SK-N-SH treated with all-trans-retinoic acid at 6 μM for 48 hours (cell line): ENCODE measurements at regions not wholly inside any gene's neighbourhood (a gene's known extent, or its start where the extent isn't known, plus 50 kb on each side); places are given as distances from the start of the nearest gene placed in this dataset.

Source experiments
- ATAC-seq: fragments of 200-7000 bp; cut with Tn5 transposase; 3 replicates; pipeline ENCODE4 v1.9.1; 2020; ENCODE audit warnings: mild to moderate bottlenecking, moderate library complexity
- ARNTL ChIP-seq: fragments of 450-650 bp; formaldehyde crosslinking; IDR thresholded peaks from 2 replicates; pipeline ENCODE4 v1.5.0; 2020; ENCODE audit warnings: low read depth, mild to moderate bottlenecking, moderate library complexity, borderline replicate concordance
- BACH2 ChIP-seq: fragments of 250-450 bp; sonication (Bioruptor Pico); IDR thresholded peaks from 2 replicates; pipeline ENCODE4 v1.9.0; 2021; ENCODE audit warnings: mild to moderate bottlenecking, borderline replicate concordance
- CSDC2 ChIP-seq: fragments of 250-450 bp; sonication (Bioruptor Pico); IDR thresholded peaks from 2 replicates; pipeline ENCODE4 v1.5.0; 2020; ENCODE audit warnings: mild to moderate bottlenecking, moderate library complexity
- ESRRG ChIP-seq: fragments of 250-450 bp; sonication (Bioruptor Pico); IDR thresholded peaks from 2 replicates; pipeline ENCODE4 v1.6.1; 2021; ENCODE audit warnings: mild to moderate bottlenecking
- GLIS3 ChIP-seq: fragments of 250-450 bp; sonication (Bioruptor Pico); IDR thresholded peaks from 2 replicates; pipeline ENCODE4 v1.5.0; 2020; ENCODE audit warnings: mild to moderate bottlenecking, moderate library complexity
- ISL1 ChIP-seq: fragments of 250-450 bp; sonication (Bioruptor Pico); IDR thresholded peaks from 2 replicates; pipeline ENCODE4 v2.1.2; 2022; ENCODE audit warnings: mild to moderate bottlenecking, moderate library complexity
- OSR1 ChIP-seq: fragments of 250-450 bp; sonication (Bioruptor Pico); IDR thresholded peaks from 2 replicates; pipeline ENCODE4 v1.8.0; 2022; ENCODE audit warnings: moderate library complexity, mild to moderate bottlenecking, inconsistent platforms
- PPARA ChIP-seq: fragments of 250-450 bp; sonication (Bioruptor Pico); IDR thresholded peaks from 2 replicates; pipeline ENCODE4 v1.5.0; 2020; ENCODE audit warnings: mild to moderate bottlenecking, borderline replicate concordance
- RARB ChIP-seq: fragments of 250-450 bp; sonication (Bioruptor Pico); IDR thresholded peaks from 2 replicates; pipeline ENCODE4 v1.8.0; 2021; ENCODE audit warnings: mild to moderate bottlenecking, moderate library complexity
- SNAI2 ChIP-seq: fragments of 250-450 bp; sonication (Bioruptor Pico); IDR thresholded peaks from 2 replicates; pipeline ENCODE4 v1.5.0; 2020; ENCODE audit warnings: mild to moderate bottlenecking, moderate library complexity
- TOX ChIP-seq: fragments of 250-450 bp; sonication (Bioruptor Pico); IDR thresholded peaks from 2 replicates; pipeline ENCODE4 v1.8.0; 2021; ENCODE audit warnings: mild to moderate bottlenecking, moderate library complexity, borderline replicate concordance
- ZC3H10 ChIP-seq: fragments of 250-450 bp; sonication (Bioruptor Pico); IDR thresholded peaks from 2 replicates; pipeline ENCODE4 v1.5.1; 2021; ENCODE audit warnings: mild to moderate bottlenecking, moderate library complexity
- ZFP30 ChIP-seq: fragments of 450-650 bp; formaldehyde crosslinking; IDR thresholded peaks from 2 replicates; pipeline ENCODE4 v1.5.0; 2022; ENCODE audit warnings: mild to moderate bottlenecking, moderate library complexity
- ZNF565 ChIP-seq: fragments of 450-650 bp; formaldehyde crosslinking; conservative IDR thresholded peaks from 2 replicates; pipeline ENCODE4 v1.5.0; 2020; ENCODE audit warnings: low read depth, mild to moderate bottlenecking, moderate library complexity
- ZNF8 ChIP-seq: fragments of 450-650 bp; formaldehyde crosslinking; IDR thresholded peaks from 2 replicates; pipeline ENCODE4 v1.5.0; 2020; ENCODE audit warnings: mild to moderate bottlenecking, moderate library complexity
- TF ChIP-seq, protein P1 (sequence below): fragments of 250-450 bp; sonication (Bioruptor Pico); IDR thresholded peaks from 2 replicates; pipeline ENCODE4 v1.8.0; 2020; ENCODE audit warnings: mild to moderate bottlenecking, moderate library complexity, borderline replicate concordance
- TF ChIP-seq, protein P2 (sequence below): fragments of 250-450 bp; sonication (Bioruptor Pico); IDR thresholded peaks from 2 replicates; pipeline ENCODE4 v1.8.0; 2021; ENCODE audit warnings: low read depth, mild to moderate bottlenecking, moderate library complexity, borderline replicate concordance
- TF ChIP-seq, protein P3 (sequence below): fragments of 250-450 bp; sonication (Bioruptor Pico); IDR thresholded peaks from 2 replicates; pipeline ENCODE4 v1.5.0; 2020; ENCODE audit warnings: mild to moderate bottlenecking, moderate library complexity
- TF ChIP-seq, protein P4 (sequence below): fragments of 250-450 bp; sonication (Bioruptor Pico); IDR thresholded peaks from 2 replicates; pipeline ENCODE4 v1.5.1; 2020; ENCODE audit warnings: low read depth, mild to moderate bottlenecking, moderate library complexity
- TF ChIP-seq, protein P5 (sequence below): fragments of 250-450 bp; sonication (Bioruptor Pico); IDR thresholded peaks from 2 replicates; pipeline ENCODE4 v1.5.1; 2021; ENCODE audit warnings: mild to moderate bottlenecking, moderate library complexity

DNA sequence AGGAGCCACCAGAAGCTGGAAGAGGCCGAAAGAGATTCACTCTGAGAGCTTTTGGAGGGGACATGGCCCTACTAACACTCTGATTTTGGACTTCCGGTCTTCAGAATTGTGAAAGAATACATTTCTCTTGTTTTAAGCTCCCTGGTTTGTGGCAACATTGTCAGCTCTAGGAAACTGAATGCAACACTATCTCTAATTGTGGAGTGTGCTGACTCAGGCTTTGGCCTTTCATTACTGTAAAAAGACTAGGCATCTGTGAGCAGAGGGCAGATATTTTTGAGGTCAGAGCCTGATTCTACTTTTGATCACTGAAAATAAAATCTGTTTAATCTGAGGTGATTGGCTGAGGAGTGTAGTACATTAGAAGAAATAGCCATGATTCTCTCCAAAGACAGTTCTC is 185.4 kb upstream of the FAM98A start:
- no peak for ATAC-seq
- TF ChIP-seq ARNTL: no peak
- TF ChIP-seq, protein P1, sequence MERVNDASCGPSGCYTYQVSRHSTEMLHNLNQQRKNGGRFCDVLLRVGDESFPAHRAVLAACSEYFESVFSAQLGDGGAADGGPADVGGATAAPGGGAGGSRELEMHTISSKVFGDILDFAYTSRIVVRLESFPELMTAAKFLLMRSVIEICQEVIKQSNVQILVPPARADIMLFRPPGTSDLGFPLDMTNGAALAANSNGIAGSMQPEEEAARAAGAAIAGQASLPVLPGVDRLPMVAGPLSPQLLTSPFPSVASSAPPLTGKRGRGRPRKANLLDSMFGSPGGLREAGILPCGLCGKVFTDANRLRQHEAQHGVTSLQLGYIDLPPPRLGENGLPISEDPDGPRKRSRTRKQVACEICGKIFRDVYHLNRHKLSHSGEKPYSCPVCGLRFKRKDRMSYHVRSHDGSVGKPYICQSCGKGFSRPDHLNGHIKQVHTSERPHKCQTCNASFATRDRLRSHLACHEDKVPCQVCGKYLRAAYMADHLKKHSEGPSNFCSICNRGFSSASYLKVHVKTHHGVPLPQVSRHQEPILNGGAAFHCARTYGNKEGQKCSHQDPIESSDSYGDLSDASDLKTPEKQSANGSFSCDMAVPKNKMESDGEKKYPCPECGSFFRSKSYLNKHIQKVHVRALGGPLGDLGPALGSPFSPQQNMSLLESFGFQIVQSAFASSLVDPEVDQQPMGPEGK (CRISPR knock-in tag): no peak
- no peak for TF ChIP-seq PPARA
- TF ChIP-seq, protein P2, sequence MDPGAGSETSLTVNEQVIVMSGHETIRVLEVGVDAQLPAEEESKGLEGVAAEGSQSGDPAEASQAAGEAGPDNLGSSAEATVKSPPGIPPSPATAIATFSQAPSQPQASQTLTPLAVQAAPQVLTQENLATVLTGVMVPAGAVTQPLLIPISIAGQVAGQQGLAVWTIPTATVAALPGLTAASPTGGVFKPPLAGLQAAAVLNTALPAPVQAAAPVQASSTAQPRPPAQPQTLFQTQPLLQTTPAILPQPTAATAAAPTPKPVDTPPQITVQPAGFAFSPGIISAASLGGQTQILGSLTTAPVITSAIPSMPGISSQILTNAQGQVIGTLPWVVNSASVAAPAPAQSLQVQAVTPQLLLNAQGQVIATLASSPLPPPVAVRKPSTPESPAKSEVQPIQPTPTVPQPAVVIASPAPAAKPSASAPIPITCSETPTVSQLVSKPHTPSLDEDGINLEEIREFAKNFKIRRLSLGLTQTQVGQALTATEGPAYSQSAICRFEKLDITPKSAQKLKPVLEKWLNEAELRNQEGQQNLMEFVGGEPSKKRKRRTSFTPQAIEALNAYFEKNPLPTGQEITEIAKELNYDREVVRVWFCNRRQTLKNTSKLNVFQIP: no peak
- no peak for TF ChIP-seq ZNF8 (CRISPR knock-in tag)
- TF ChIP-seq RARB (CRISPR knock-in tag): no peak
- no peak for TF ChIP-seq ZFP30 (CRISPR knock-in tag)
- TF ChIP-seq, protein P3, sequence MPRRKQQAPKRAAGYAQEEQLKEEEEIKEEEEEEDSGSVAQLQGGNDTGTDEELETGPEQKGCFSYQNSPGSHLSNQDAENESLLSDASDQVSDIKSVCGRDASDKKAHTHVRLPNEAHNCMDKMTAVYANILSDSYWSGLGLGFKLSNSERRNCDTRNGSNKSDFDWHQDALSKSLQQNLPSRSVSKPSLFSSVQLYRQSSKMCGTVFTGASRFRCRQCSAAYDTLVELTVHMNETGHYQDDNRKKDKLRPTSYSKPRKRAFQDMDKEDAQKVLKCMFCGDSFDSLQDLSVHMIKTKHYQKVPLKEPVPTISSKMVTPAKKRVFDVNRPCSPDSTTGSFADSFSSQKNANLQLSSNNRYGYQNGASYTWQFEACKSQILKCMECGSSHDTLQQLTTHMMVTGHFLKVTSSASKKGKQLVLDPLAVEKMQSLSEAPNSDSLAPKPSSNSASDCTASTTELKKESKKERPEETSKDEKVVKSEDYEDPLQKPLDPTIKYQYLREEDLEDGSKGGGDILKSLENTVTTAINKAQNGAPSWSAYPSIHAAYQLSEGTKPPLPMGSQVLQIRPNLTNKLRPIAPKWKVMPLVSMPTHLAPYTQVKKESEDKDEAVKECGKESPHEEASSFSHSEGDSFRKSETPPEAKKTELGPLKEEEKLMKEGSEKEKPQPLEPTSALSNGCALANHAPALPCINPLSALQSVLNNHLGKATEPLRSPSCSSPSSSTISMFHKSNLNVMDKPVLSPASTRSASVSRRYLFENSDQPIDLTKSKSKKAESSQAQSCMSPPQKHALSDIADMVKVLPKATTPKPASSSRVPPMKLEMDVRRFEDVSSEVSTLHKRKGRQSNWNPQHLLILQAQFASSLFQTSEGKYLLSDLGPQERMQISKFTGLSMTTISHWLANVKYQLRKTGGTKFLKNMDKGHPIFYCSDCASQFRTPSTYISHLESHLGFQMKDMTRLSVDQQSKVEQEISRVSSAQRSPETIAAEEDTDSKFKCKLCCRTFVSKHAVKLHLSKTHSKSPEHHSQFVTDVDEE: no peak
- TF ChIP-seq TOX (CRISPR knock-in tag): no peak
- TF ChIP-seq ZC3H10 (CRISPR knock-in tag): no peak
- TF ChIP-seq, protein P4, sequence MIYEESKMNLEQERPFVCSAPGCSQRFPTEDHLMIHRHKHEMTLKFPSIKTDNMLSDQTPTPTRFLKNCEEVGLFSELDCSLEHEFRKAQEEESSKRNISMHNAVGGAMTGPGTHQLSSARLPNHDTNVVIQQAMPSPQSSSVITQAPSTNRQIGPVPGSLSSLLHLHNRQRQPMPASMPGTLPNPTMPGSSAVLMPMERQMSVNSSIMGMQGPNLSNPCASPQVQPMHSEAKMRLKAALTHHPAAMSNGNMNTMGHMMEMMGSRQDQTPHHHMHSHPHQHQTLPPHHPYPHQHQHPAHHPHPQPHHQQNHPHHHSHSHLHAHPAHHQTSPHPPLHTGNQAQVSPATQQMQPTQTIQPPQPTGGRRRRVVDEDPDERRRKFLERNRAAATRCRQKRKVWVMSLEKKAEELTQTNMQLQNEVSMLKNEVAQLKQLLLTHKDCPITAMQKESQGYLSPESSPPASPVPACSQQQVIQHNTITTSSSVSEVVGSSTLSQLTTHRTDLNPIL: no peak
- no peak for TF ChIP-seq CSDC2 (CRISPR knock-in tag)
- no peak for TF ChIP-seq BACH2
- no peak for TF ChIP-seq SNAI2 (CRISPR knock-in tag)
- TF ChIP-seq, protein P5, sequence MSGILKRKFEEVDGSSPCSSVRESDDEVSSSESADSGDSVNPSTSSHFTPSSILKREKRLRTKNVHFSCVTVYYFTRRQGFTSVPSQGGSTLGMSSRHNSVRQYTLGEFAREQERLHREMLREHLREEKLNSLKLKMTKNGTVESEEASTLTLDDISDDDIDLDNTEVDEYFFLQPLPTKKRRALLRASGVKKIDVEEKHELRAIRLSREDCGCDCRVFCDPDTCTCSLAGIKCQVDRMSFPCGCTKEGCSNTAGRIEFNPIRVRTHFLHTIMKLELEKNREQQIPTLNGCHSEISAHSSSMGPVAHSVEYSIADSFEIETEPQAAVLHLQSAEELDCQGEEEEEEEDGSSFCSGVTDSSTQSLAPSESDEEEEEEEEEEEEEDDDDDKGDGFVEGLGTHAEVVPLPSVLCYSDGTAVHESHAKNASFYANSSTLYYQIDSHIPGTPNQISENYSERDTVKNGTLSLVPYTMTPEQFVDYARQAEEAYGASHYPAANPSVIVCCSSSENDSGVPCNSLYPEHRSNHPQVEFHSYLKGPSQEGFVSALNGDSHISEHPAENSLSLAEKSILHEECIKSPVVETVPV (CRISPR knock-in tag): no peak
- TF ChIP-seq OSR1 (CRISPR knock-in tag): no peak
- no peak for TF ChIP-seq ZNF565 (CRISPR knock-in tag)

DNA sequence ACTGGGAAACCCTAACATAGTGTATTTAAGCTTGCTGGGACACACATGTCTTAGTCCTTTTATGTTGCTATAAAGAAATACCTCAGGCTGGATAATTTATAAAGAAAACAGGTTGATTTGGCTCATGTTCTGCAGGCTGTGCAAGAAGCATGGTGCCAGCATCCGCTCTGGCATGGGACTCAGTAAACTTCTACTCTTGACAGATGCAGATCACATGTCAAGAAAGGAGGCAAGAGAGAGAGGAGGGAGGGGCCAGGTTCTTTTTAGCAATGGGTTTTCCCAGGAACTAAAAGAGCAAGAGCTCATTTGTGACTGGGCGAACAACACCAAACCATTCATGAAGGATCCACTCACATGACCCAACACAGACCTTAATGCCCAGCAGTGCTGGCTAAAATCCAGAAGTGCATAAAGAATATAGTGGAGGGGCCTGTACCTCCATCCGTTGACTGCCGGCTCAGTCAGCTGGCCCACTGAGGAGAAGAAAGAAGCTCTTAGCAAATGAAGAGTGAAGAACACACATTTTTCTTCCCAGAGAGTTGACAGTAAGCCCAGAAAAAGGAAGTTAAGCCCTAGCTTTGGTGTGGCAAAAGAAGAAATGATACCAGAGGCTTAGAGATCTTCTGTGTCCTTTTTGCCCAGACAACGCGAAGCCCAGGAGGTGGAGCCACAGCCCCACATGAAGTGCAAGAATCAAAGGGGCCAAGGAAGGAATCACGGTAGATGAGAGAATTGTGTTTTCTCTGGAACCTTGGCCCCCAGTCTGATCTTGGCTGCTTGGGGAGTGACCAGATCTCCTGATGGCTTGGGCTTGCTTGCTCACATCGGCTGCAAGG is 183.5 kb upstream of the FAM98A start:
- ATAC-seq: no peak
- TF ChIP-seq BACH2 (no peak), ZFP30 (CRISPR knock-in tag) (no peak), PPARA (no peak), SNAI2 (CRISPR knock-in tag) (no peak), ESRRG (CRISPR knock-in tag) (no peak), ZC3H10 (CRISPR knock-in tag) (no peak), ISL1 (no peak), GLIS3 (CRISPR knock-in tag) (no peak), ZNF565 (CRISPR knock-in tag) (no peak)
- TF ChIP-seq, protein P1 (CRISPR knock-in tag): no peak
- TF ChIP-seq, protein P4: no peak
